Right kidney (tissue), 1 donor: ENCODE measurements at regions not wholly inside any gene's neighbourhood (a gene's known extent, or its start where the extent isn't known, plus 50 kb on each side); places are given as distances from the start of the nearest gene placed in this dataset.
A peak's percentile ranks its signal among the peaks of the same experiment; 100 is the strongest.

Source experiments
- DNase-seq: peaks from one replicate; pipeline ENCODE4 v3.0.0-alpha.2; 2016

GRCh38 chr16:51376080-51376479, 225.0 kb upstream of the SALL1 start:
- DNase-seq: no peak

- no peak for DNase-seq
These were observed 223.7 kb upstream of the SALL1 start for GRCh38 chr16:51374790-51375189.

- DNase-seq: no peak
These were observed 223.3 kb upstream of the SALL1 start for GRCh38 chr16:51374346-51374745.

GRCh38 chr16:51365715-51366114, 214.6 kb upstream of the SALL1 start:
- DNase-seq: no peak

DNA sequence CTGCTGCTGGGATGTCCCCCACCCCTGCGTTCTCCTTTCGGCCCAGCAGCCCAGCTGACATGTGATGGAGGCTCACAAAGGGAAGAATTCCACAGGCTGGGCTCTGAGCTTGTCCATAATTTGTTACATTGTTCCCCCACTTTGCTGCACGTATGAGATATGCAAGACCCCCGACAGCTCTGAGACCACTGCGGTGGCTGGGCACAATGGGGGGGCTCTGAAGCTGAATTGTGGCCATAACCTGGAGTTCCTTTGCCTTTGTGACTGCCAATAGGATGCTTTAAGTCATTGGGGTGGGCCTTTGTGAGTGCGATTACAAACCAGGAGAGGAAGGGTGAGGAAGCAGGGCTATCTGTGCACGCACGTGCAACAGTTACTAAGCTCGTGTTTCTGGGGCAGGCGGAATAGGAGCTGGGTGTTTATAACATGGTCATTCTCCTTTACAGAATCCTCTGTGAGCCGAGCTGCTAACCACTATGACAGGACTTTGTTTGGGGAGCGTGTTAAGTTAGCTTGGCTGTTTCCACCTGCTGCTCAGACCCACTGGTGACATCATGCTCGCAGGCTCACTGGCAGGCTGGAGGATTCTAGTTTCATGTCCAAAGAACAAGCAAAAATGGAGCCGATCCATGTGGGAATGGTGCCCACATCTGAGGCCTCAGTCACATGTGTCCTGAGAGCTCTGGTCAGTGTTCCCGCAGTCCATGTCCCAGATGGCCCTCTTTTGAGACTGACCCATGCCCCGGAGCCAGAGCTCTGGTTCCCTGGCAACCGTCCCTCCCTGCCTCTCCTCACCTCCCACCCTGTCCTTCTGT, 208.3 kb upstream of the SALL1 start:
- peak; percentile 26 for DNase-seq

DNA sequence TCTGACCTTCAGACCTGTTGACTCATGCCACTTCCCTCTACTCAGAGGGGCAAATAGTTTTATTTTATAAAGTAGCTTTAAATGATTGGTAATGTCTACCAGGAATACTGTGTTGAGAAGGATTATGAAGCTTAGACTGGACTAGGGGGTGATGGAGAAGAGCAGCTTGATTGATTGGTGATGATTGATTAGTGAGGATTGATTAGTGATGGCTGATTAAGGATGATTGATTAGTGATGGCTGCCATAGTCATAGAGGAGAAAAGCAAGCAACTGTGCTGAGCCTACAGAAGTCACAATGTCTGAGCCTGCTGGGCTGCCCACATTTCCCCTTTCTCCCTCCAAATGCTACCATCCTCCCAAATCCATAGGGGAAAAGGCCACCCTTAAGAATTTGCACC, 206.8 kb upstream of the SALL1 start:
- DNase-seq: no peak

DNA sequence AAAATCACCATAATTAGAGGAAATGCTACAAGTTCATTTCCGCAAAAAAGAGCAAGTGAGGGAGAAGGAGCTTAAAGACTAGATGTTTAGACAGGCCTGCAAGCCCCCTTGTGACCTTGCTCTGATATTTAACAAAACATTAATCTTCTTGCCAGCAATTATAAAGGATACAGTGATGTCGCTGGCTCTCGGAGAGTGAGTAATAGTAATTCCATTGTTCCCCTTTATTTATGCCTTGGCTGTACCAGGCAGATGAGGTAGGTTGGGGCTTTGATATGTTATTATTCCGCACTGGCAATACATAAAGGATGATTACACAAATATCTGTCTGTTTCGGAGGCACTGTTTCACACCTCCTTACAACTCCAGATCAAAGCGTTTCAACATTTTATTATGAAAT, 204.8 kb upstream of the SALL1 start:
- no peak for DNase-seq

DNA sequence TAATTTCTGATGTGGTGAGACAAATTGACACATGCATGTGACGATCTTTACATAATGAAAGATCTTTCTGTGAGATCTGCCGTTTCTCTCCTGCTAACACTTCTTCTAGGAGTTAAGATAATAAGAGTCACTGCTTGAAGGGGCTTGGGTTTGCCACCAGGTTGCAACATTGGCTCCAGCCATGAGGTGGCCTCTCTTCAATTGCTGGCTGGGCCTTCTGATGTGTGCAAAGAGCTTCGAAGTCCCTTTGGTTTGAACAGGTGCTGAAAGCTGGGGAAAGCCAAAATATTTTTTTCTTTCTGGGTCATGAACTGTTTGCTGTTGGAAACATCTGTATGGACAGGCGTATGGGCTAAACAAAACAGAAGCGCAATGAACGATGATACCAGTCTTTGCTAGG, 204.1 kb upstream of the SALL1 start:
- no peak for DNase-seq

- DNase-seq: no peak
These were observed 202.0 kb upstream of the SALL1 start for GRCh38 chr16:51353055-51353454.

GRCh38 chr16:51349626-51350025, 198.6 kb upstream of the SALL1 start:
- no peak for DNase-seq

GRCh38 chr16:51343411-51343810, 192.3 kb upstream of the SALL1 start:
- no peak for DNase-seq

DNA sequence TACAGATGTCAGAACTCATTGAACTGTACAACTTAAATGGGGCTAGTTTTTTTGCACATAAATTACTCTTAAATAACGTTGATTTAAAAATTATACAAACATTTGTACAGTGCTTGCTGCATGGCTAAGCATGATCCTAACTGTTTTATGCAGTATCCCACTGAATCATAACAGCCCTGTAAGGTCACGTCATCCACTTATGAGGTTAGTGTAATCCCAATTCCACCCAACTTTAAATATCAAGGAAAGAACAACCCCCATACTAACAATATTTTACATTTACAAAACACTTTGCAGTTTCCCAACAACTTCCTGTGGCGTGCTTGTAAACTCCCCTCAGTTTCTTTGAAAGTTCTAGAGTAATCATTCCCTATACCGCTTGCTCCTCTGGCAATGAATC, 190.1 kb upstream of the SALL1 start:
- no peak for DNase-seq

DNA sequence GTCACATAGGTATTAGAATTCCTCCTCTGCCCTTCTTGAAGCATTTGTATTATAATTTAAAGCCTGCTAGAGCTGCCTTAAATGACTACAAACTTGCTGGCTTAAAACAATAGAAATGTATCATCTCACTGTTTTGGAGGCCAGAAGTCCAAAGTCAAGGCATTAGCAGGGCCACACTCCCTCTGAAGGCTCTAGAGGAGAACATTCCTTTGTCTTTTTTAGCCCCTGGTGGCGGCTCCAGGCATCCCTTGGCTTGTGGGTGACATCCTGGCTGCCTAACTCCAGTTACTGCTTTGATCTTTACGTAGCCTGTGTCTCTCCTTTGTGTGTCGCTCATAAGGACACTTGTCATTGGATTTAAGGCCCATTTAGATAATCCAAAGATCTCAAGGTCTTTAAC, 186.6 kb upstream of the SALL1 start:
- no peak for DNase-seq

DNA sequence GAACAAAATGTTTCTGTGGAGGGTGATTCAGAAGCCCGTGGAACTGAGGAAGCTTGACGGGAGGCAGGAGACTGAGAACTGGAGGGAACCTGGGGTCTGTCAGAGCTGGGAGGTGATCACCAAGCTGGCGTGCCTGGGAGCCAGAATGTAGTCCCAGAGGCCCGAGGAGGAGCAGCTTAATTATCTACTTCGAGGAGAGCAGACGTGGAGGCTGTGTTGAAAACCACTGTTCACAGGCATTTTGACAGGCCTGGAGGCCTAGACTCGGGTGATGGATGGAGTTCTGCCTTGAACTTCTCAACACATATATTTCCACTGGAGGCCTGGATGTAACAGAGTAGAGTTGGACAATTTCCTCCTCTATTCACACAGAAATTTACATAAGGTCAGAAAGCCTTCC, 177.7 kb upstream of the SALL1 start:
- DNase-seq: no peak

GRCh38 chr16:51327001-51327400, 175.9 kb upstream of the SALL1 start:
- no peak for DNase-seq

GRCh38 chr16:51326131-51326856, 175.2 kb upstream of the SALL1 start:
- DNase-seq: no peak

DNA sequence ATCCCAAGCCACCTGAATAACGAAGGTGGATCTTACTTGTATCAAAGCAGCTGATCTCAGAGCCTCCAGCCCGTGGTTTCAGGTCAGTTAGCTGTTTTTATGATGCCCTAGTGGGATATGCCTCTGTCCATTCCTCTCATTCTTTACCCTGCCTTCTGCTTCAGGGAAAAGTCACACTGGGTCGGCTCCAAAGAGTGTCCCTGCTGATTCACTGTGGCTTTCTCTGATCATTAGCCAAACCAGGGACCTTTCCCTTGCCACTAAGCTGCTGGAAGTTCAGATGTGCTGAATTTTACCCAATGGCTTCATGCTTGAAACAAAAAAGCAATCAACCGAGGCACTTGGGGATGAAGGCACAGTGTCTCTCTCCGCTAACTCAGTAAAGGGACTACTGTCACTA, 170.2 kb upstream of the SALL1 start:
- no peak for DNase-seq

DNA sequence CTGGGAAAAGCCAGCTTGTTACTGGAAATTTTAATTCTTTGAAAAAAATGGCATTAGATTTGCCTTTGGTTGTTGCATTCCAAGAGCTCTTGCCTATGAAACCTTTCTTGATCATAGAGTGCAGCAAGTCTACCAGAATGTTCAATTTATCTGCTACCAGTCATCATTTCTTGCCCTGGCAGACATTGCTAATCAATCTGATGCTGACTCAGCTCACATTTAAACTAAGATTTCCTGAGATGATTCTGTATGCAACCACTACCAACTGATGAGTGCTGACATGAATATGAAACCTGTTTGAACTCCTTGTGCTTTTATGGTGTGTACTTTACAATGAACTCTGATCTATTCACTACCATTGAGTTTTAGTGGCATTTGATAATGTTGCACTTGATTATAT, 166.5 kb upstream of the SALL1 start:
- DNase-seq: no peak

DNA sequence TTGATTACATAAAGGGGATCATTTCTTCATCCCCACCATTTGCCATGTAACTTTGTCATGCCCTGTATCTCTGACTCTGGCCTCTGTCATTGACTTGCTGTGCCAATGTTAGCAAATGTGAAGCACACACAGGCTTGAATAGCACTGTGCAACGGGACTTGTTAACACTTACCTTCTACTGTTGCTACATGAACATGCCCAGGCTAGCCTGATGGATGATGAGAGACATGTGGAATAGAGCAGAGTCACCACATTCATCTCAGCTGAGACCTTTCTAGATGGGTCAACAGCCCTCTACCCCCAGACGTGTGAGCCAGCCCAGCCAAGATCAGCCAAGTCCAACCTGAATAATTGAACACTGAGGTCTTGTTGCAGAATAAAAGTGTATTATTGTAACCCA, 162.1 kb upstream of the SALL1 start:
- DNase-seq: no peak

DNA sequence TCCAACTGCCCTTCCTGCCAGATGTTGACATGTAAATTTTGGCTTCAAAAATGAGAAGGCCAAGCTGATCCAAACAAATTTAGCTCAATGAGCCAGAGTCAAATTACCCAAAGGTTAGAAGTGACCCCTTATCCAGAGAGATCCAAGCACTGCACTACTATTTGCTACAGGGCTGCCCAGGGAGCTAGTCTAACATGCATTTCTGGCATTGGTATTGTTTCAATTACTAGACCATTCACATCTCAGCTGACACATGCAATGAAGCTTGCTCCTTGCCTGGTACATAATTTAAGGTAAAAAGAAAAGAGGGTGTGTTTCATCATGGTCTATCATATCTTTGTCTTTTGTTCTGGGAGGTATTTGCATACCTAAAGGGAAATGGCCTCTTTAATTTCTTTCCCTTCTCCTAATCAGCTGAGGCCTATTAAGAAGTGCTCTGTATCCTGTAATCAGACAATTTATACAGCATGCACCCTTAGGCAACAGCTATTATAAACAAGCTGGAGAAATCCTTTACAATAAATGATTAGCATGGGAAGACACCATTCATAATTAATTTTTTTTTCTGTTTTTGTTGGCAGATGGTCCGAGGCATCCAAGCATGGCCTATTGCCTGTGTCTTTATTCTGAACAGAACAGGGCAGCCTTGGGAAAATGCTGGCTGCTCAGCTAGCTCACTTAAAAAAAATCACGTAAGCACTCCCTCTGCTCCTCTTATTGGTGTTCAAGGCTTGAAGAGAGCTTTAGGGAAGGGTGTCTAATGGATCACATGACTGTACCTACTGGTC, 161.5 kb upstream of the SALL1 start:
- no peak for DNase-seq

DNA sequence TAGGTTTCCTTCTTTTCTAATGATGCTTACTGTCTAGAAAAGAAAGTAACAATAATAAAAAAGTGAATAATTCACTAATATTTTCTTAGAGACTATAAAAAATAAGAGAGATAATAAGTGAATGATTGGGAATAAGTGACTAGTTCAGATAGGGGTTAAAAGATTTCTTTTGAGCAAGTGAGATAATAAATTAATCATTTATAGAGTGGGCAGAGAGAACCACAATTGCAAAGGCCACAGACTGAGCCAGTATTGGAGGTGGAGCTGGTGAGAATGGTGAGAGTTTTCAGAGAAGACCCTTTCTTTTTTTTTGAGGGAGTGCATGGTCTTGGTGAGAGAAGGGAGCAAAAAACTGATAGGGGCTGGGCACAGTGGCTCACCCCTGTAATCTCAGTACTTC, 159.1 kb upstream of the SALL1 start:
- DNase-seq: no peak

- no peak for DNase-seq
These were observed 156.0 kb upstream of the SALL1 start for GRCh38 chr16:51306886-51307595.

- no peak for DNase-seq
These were observed 155.0 kb upstream of the SALL1 start for GRCh38 chr16:51306116-51306515.
